Hypothalamus (tissue), 51 donors: ENCODE measurements at regions not wholly inside any gene's neighbourhood (a gene's known extent, or its start where the extent isn't known, plus 50 kb on each side); places are given as distances from the start of the nearest gene placed in this dataset.
"Not testable (repeated sequence)": the region's sequence is repeated elsewhere in the genome, so short reads cannot be mapped to it uniquely, and the experiment has no call there.

ENCODE experiments used
- DNase-seq, 51 donors: peaks; one replicate each; lab custom pipeline; 2025; lab: John Stamatoyannopoulos, UW

DNA sequence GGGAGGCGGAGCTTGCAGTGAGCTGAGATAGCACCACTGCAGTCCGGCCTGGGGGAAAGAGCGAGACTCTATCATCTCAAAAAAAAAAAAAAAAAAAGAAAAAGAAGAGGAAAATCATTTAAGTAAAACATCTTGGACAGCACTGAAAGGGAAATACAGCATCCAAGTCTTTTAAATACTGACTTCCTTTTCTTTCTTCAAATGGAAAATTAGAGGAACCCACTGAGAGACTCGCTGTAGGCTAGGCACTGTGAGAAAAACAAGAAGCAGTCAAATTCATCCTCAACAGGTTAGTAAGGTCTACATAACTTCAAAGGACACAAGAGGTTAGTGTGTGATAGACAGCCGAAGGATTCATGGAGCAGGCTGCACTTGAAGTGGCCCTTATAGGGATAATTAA lies 243.7 kb downstream of the BLID start:
- DNase-seq = peak in 1 of 51 donors; percentile 7

DNA sequence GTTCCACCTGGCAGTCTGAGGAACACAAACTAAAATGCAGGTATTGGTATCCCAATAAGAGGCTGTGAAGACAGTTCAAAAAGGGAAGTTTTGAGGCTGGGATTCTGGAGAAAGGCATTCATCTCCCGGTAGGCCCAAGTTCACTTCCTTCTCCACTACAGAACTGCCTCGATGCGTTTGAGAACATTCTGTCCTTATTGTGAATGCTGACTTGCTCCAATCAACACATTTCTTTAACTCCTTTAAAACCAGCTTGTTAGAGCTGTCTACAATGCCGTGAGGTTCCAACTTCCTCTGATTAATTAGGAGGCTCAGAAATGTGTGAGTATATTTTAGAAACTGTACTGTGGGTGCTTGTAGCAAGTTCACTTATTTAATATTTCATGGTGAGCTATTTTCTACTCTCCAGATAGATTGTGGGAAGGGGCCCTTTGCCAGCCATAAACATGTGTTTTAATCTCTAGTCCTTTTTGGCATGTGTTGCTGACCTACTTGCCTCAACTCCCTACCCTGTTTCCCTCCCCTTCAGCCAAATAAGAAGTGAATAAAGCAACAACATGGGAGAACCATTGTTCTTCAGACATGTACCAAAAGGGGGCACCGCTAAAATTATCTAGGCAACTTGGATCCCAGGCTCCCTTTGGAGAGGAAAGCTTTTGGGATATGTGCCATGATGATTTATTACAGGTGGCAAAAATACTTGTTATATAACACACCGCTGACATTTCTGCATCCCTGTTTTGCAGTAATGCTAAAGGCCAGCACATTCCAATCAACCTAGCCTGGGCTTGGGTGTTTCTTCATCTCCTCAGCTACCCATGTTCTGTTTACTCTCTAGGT lies 245.6 kb downstream of the BLID start:
- DNase-seq = peak in 1 of 51 donors; percentile 33

DNA sequence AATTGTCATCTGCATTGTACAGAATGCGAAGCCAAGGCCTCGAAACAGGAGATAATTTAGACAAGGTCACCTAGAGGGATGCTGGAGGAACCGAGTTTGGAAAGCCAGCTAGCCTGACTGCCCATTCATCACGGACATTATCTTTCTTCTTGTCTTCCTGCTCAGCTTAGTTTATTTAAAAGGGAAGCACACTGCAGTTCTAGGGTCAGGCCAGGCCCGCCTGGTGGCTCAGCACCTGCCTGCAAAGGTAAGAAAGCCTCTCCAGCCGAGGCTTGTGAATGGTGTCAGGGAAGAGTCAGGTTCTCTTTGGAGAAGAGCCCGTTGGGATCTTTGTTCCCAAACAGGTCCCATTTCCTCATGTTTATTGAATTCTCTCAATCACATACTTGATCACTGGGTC lies 246.5 kb downstream of the BLID start:
- no peak for DNase-seq

DNA sequence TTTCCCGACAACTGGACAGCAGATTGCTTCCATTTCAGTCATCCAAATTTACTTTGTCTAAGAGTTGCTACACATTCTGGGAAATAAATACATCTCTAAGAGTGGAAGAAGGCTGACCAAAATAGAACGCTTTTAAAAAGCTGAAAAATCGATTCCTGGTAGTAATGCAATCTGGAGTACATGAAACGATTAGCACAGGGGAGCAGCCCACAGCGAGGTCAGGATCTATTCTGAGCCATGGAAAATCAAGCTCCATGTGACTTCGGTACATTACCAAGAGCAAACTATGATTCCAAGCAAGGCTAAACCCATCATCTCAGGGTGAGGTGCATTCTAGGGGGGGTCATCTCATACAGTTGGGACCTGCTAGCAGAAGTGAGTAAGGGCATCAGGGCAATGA lies 249.3 kb downstream of the BLID start:
- no peak for DNase-seq

DNA sequence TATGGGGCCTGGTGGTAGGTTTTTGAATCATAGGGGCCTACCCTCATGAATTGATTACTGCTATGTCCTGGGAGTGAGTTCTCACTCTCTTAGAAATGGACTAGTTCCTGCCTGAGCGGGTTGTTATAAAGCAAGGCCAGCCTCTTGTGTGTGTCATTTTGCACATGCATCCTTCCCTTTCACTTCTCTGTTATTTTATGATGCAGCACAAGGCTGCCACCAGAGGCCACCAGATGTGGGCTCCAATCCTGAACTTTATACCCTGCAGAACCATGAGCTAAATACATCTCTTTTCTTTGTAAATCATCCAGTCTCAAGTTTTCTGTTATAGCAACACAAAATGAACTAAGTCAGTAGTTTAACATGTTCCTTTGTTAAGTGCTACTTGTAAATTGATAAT lies 251.4 kb downstream of the BLID start:
- no peak for DNase-seq

DNA sequence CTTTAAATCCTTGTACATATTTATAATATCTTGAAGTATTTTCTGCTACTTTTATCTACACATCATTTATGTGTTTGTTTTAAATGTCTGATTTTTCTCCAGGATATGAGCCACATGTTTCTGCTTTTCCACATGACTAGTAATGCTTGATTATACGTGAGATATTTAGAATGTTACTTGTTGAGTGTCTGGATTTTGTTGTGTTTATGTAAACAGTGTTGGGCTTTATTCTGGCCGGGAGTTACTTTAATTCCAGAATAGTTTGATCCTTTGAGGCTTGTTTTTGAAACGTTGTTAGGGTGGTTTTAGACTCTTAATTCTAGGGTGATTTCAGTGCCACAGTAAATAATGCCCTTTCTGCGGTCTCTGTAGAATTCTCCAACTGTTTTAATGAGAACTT lies 252.9 kb downstream of the BLID start:
- no peak for DNase-seq

DNA sequence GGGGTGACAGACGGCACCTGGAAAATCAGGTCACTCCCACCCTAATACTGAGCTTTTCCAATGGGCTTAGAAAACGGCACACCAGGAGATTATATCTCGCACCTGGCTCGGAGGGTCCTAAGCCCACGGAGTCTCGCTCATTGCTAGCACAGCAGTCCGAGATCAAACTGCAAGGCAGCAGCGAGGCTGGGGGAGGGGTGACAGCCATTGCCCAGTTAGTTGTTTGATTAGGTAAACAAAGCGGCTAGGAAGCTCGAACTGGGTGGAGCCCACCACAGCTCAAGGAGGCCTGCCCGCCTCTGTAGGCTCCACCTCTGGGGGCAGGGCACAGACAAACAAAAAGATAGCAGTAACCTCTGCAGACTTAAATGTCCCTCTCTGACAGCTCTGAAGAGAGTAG lies 260.9 kb downstream of the BLID start:
- not testable (repeated sequence) for DNase-seq

DNA sequence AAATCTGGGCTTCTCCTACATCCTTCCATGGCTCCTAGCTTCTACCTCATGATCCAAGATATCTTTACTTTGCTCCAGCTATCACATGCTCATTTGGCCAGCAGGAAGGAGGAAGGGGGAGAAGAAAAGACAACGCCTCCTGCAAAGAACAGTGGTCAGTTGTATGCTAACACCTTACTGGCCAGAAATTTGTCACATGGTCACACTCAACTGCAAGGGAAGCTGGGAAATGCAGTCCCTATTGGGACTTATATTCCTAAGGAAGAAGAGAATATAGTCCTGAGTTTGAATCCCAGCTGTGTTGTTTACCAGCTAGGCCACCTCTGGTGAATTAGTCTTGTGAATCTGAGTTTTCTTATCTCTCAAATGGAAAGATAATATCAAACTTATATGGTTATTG lies 272.0 kb downstream of the BLID start:
- DNase-seq = no peak

DNA sequence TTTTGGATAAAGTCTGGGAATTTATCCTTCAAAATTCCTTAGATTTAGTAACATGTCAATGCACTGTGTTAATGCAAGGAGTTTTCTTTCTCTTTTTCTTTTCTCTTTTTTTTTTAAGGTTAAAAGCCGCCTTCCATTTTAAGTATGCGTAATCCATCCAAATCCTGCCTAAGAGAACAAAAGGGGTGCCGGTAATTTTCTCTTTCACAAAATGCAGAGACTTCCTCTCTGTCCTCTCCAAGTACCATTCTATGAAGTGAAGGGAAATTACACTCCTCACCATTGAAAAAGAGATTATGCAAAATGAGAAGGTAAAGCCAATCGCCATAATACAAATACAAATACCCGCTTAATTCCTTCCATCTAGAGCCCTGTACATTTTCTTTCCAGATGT lies 273.8 kb downstream of the BLID start:
- DNase-seq = no peak

DNA sequence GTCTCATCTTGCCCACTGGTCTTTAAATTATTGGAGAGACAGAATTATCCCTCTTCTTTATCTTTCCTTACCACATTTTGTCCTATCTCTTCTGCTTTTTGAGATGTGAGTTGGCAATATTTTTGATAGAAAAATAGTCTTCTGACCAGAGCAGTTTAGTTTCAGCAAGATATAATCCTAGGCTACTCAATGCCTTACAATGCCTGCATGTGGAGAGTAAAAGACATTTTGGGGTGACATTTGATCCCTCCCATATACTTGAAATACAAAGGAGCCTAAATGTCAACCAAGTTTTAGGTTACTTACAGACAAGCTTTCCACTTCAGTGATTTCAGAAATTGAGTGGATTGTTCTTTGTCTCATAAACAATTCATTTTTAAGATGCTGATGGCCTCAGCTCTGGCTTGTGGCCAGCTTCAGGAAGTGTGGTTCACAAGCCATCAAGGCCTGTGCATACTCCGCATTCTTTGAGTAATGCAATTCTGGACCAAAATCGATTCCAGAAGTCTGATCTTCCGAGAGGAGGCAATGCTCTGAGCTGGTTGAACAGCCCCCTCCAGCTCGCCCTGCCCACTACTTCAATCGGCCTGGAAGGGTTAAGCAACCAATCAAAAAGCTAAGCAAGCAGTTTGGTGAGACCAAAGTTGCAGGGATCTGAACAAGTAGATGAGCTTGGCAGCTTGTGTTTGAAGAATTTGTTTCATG lies 274.4 kb downstream of the BLID start:
- DNase-seq = no peak

DNA sequence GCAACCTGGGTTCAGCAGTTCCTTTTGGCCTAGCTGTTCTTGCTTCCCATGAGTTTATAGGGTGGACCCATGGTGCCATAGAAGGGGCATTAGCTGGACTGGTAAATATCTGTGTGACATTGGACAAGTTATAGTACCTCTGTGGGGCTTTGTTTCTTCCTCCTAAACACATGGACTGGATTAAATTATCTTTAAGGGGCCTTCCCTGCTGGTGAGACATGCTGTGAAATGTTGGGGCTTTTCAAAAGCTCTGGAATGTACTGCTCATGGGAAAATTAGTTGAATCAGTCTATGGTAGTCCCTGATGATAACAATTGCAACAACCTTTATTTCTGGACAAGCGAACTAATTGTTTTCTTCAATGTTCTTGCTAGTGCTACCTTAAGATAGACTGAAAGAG lies 276.2 kb downstream of the BLID start:
- DNase-seq = no peak

DNA sequence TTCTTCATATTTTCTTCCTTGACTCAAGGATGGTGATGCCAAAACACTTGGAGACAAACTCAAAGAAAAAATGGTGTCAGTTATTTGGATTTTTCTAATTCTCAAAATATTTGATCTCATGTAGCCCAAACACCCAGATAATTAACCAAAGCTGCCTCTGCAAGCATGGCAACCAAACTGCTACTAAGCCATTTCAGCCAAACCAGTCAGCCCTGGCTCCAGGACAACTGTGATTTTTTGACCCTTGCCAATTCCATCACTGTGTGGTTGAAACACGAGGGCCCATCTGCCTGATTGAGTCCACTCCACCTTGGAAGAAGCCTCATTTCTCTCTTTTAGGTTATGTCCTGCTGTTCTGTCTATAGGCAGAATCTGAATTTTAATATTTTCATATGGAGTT lies 277.4 kb downstream of the BLID start:
- no peak for DNase-seq

DNA sequence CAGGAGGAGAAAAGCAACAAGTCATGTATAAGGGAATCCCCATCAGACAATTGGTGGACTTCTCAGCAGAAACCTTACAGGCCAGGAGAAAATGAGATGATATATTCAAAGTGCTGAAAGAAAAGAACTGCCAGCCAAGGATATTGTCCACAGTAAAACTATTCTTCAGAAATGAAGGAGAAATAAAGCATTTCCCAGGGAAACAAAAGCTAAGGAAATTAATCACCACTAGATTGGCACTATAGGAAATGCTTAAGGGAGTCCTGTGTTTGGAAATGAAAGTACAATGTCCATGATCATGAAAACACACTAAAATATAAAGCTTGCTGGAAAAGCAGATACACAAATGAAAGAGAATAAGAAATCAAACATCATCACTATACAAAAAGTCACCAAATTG lies 282.0 kb downstream of the BLID start:
- DNase-seq = no peak

DNA sequence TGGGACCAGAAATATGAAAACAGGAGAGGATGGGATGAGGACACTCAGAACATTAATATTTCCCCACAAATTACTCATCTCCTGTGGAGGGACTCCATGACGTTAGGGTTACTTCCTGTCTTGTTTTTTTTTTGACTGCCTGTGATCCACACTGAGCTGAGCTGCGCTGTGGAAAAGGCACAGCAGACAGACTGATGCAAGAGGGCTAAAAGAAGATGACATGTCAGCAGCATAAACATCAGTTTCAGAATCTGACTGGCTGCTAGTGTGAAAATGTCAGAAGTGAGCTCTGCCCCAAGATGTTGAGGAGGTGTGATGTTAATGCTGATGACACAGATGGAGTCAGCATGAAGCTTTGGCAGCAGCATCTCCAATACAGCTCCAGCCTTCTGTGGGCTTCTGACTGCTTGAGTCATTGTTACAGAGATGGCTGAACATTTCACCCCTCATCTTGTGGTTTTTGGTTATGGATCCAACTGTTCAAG lies 286.8 kb downstream of the BLID start:
- DNase-seq = peak in 1 of 51 donors; percentile 26

DNA sequence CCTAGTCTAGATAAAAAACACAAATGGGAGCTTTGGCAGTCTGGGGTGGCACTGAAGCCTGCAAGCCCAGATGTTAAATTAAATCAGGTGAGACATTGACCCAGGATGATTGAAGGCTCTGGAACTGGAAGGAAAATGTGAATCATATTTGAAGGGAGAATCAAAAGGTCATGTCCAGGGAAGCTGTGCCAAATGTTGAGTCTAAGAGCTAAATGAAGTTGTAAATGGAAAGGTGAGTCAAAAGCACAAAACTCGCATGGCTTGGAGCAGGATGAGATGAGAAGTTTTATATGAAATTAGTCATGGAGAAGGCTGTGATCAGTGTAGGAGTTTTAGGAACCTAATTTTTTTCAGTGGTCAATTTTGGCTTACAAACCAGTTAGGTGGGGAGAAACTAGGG lies 301.1 kb downstream of the BLID start:
- DNase-seq = no peak

DNA sequence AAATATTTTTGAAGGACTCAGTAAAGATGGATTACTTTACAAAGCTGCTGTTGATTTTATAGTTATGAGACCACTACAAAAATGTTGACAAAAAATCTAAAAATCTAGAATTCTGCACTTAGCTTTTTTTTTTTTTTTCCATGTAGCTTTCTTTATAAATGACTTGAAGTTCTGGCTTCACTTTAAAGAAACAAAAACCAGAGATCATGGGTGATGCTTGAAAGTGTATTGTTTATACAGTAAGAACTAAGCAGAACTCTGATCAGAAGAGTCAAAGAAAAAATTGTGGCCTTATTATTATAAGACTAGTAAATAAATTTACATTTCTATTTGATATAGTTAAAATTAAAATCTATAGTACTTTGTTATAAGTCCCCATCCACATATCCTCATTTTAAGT lies 301.7 kb downstream of the BLID start:
- DNase-seq = no peak

DNA sequence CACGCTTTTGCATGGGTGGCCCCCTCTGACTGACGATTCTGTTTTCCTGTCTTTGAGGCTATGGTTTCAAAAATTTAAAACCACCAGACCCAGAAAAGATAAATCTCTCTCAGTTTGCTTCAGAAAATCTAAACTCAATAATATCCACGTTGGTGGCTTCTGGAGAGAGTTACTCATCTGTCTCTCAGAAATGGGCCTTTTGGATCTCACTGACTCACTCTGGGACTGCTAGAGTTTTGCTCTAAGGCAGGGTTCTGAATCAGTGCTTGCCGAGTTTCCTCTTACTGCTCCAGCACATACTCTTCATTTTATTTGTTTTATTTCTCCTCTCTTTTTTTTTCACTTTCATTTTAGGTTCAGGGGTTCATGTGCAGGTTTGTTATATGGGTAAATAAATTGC lies 305.7 kb downstream of the BLID start:
- DNase-seq = no peak

DNA sequence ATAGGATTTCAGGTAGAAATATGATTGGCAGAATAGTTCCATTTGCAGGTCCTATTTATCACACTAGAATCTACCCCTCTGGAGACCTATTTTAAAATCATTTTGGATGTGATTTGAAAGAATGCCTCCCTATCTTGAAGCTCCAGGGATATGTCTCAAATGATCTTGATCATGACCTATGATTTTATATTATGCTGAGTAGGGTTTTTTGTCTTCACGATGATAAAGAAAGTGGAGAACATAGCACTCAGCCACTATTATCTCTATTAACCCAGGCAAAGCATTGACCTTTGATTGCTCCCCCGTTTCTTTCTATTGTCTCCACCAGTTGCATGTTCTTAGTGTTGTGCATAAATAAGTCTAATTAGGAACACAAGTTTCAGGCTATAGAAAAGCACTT lies 307.9 kb downstream of the BLID start:
- DNase-seq = no peak

DNA sequence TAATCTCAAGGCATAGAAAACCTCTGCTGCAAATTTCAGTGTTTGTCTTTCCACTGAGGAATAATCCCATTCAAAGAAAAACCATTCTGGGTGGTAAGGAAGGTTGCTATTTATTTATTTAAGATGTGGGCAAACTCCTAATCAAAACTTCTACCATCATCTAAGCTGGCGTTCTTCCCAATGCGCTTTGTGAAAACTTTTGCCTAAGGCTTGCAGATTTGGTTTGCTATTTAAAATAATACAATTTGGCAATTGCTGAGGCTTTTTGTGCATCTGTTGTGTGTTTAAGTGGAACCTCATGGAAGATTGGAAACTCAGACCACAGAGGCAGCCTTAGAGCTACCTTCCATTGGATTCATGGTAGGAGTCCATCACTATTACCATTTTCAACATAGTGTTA lies 309.0 kb downstream of the BLID start:
- DNase-seq = no peak

DNA sequence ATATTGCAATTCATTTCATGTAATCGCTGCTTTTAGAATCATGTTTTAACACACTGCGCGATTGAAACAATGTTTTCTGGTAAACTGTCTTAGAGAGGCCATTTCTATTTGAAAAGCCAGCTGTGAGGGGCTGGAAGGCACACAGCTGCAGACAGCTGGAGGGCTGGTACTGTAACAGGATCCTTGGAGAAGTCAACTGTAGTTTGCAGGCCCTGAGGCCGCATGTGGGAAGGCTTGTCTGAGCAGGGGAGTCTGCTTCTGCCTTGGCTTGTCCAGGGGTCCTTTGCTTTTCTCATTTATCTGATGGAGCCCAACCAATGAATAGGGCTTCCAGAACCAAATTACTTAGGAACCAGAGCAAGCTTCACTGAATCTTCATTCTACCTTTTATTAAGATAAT lies 313.5 kb downstream of the BLID start:
- no peak for DNase-seq

DNA sequence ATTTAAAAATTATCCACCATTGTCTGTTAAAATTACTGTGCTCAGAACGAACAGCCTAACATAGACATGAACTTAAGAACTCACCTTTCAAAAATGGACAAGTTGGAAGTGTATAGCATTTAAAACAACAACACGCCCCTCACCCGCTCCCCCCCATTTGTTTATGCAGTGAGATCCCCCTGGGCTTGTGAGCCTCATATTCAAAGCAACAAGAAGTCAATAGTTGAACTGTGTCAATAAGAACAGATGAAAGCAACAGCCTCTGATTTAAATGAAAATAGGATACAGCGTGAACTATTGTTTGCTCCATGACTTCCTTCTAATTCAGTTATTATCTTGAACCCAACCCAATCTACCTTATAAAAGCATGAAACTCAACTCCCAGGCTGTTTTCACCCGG lies 314.2 kb downstream of the BLID start:
- no peak for DNase-seq

DNA sequence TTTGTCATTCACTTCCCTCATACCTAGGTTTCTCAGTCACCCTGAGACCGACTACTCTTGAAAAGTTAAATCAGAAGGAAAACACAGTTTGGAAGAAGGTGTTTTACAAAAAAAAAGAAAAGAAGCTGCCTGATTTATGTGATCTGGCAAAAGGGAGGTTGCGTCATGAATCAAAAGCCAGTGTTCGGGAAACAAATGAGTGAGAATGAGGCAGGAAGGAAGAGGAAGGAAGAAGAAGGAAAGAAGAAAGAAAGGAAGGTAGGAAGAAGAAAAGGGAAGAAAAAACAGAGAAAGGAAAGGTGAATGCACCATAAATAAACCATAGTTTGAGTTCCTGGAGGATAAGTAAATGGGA lies 314.6 kb downstream of the BLID start:
- DNase-seq = no peak
